PC-9 (cell line): ENCODE measurements at regions not wholly inside any gene's neighbourhood (a gene's known extent, or its start where the extent isn't known, plus 50 kb on each side); places are given as distances from the start of the nearest gene placed in this dataset.

Experiments used
- BruUV-seq: library from RNA; stranded (reverse); fragments of 400-500 nt; replicated peaks from 2 replicates; lab custom pipeline; 2021; lab: Mats Ljungman, UMichigan
- CTCF ChIA-PET: fragments of 300-600 bp; sonication (Branson Sonifier 250); formaldehyde crosslinking; loops from one replicate; lab custom pipeline; 2022; ENCODE audit warnings: antibody characterized with exemption; lab: Charles Lee
- POLR2A ChIA-PET: fragments of 300-600 bp; sonication (Branson Sonifier 250); formaldehyde crosslinking; loops from one replicate; lab custom pipeline; 2022; ENCODE audit warnings: antibody characterized with exemption; ENCODE audit not compliant: unreplicated experiment; lab: Charles Lee
- DNase-seq, 2 experiments: peaks; one replicate each; pipeline versions ENCODE4 v3.0.0 to v3.0.0-alpha.2; 2015 to 2022; ENCODE audit warnings: mixed read lengths in 1 of 2
- H2AFZ ChIP-seq: fragments of 200-600 bp; sonication (generic); 2 replicates; pipeline ENCODE4 v1.8.1; 2017; ENCODE audit warnings: antibody characterized with exemption
- H3F3A ChIP-seq: fragments of 200-600 bp; sonication (generic); 2 replicates; pipeline ENCODE4 v1.8.1; 2017; ENCODE audit warnings: antibody characterized with exemption, mild to moderate bottlenecking, low read depth; ENCODE audit not compliant: insufficient read depth
- H3K27ac ChIP-seq: fragments of 200-600 bp; sonication (generic); 2 replicates; pipeline ENCODE4 v1.6.1; 2016; ENCODE audit warnings: mixed run types
- H3K27me3 ChIP-seq: fragments of 200-600 bp; sonication (generic); 2 replicates; pipeline ENCODE4 v1.6.1; 2016; ENCODE audit warnings: low read depth, mixed run types; ENCODE audit not compliant: insufficient read depth
- H3K36me3 ChIP-seq: fragments of 200-600 bp; sonication (generic); 2 replicates; pipeline ENCODE4 v1.6.1; 2016; ENCODE audit warnings: low read depth, mixed run types
- H3K4me1 ChIP-seq: fragments of 200-600 bp; sonication (generic); replicated peaks from 2 replicates; pipeline ENCODE4 v1.6.1; 2016; ENCODE audit warnings: mixed run types; ENCODE audit not compliant: insufficient read depth
- H3K4me2 ChIP-seq: fragments of 200-600 bp; sonication (generic); 2 replicates; pipeline ENCODE4 v1.6.1; 2017; ENCODE audit warnings: mixed run types
- H3K4me3 ChIP-seq: fragments of 200-600 bp; sonication (generic); 2 replicates; pipeline ENCODE4 v1.6.1; 2016; ENCODE audit warnings: mixed run types
- H3K79me2 ChIP-seq: fragments of 200-600 bp; sonication (generic); 2 replicates; pipeline ENCODE4 v1.6.1; 2017; ENCODE audit warnings: low read depth, mixed run types
- H3K9me2 ChIP-seq: fragments of 200-600 bp; sonication (generic); 2 replicates; pipeline ENCODE4 v1.8.1; 2017; ENCODE audit warnings: mild to moderate bottlenecking; ENCODE audit not compliant: insufficient read depth
- H3K9me3 ChIP-seq: fragments of 200-600 bp; sonication (generic); 2 replicates; pipeline ENCODE4 v1.8.1; 2016; ENCODE audit warnings: low read depth; ENCODE audit not compliant: insufficient read depth
- H4K20me1 ChIP-seq: fragments of 200-600 bp; sonication (generic); 2 replicates; pipeline ENCODE4 v1.8.1; 2017; ENCODE audit not compliant: insufficient read depth
- EZH2 ChIP-seq: fragments of 200-600 bp; sonication (generic); IDR thresholded peaks from 2 replicates; pipeline ENCODE4 v1.8.0; 2017; ENCODE audit warnings: antibody characterized with exemption, low read depth
- intact Hi-C: fragments of 100-400 bp; cut with micrococcal nuclease; formaldehyde crosslinking; loops from one replicate; pipeline ENCODE4 v1.10.0; 2022; ENCODE audit not compliant: unreplicated experiment
- TF ChIP-seq, protein P1 (sequence below): fragments of 200-600 bp; sonication (generic); conservative IDR thresholded peaks from 2 replicates; pipeline ENCODE4 v1.6.1; 2017; ENCODE audit warnings: mixed run types, antibody characterized with exemption, mild to moderate bottlenecking, moderate library complexity

DNA sequence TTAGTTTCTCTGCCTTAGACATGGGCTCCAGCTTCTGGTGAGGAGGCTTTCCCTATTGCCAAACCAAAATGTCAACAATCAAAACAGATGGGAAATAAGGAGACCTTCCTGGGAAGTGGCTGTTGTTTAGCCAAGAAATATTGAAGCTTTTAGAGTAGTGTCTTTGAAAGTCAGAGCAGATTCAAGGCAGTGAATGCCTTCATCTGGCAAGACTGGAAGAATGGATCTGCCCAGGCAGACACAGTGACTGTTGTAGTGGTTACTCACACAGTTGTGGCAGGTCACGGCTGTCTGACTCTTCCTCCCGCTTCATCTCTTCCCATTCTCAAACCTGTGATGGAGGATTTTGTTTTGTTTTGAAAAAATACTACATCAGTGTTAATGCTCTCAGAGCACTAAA lies 154.1 kb upstream of the ADO start:
- intact Hi-C loops: no loop called here
- H3K36me3 ChIP-seq: no peaks in the 10 kb centered on the region
- no peak overlapping the region for H3K4me2 ChIP-seq
- CTCF ChIA-PET: no interaction called here
- DNase-seq: no peak
- H3K79me2 ChIP-seq: no peaks in the 10 kb centered on the region
- H3K4me1 ChIP-seq: no peaks in the 10 kb centered on the region
- no peaks in the 10 kb centered on the region; the same call in 1 of the 2 replicates for H3K9me2 ChIP-seq
- no peak overlapping the region for H3K27ac ChIP-seq
- no peaks in the 10 kb centered on the region for H4K20me1 ChIP-seq
- H3F3A ChIP-seq: no peaks in the 10 kb centered on the region
- 0 out of 2 replicates have a peak, but pooled peaks cover 3% of the 10 kb centered on the region for H3K9me3 ChIP-seq
- BruUV-seq: no TSS peak
- no peak for TF ChIP-seq EZH2
- TF ChIP-seq, protein P1, sequence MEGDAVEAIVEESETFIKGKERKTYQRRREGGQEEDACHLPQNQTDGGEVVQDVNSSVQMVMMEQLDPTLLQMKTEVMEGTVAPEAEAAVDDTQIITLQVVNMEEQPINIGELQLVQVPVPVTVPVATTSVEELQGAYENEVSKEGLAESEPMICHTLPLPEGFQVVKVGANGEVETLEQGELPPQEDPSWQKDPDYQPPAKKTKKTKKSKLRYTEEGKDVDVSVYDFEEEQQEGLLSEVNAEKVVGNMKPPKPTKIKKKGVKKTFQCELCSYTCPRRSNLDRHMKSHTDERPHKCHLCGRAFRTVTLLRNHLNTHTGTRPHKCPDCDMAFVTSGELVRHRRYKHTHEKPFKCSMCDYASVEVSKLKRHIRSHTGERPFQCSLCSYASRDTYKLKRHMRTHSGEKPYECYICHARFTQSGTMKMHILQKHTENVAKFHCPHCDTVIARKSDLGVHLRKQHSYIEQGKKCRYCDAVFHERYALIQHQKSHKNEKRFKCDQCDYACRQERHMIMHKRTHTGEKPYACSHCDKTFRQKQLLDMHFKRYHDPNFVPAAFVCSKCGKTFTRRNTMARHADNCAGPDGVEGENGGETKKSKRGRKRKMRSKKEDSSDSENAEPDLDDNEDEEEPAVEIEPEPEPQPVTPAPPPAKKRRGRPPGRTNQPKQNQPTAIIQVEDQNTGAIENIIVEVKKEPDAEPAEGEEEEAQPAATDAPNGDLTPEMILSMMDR: no peak
- H2AFZ ChIP-seq: no peak overlapping the region
- H3K27me3 ChIP-seq: no peaks in the 10 kb centered on the region
- POLR2A ChIA-PET: no interaction called here
- no peak overlapping the region for H3K4me3 ChIP-seq

DNA sequence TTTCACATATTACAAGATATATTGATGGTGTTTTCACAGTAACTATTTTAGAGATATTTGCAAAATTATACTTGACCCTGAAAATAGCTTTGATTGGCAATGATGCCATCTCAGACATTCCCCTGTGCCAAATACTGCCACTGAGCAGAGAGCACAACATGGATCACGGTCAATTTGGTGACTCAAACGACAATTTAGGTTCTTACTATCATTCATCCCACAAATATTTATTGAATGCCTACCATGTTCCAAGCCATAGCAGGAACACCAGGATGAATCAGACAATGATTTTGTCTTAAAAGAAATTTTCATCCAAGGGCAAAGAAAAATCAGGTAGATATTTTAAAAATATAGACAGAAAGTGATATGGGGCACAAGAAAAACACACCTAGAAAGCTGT lies 153.2 kb upstream of the ADO start:
- H2AFZ ChIP-seq: no peak overlapping the region
- H3K27me3 ChIP-seq: no peaks in the 10 kb centered on the region
- H3K4me1 ChIP-seq: no peaks in the 10 kb centered on the region
- H3K4me2 ChIP-seq: no peak overlapping the region
- no peaks in the 10 kb centered on the region for H3K36me3 ChIP-seq
- no peak overlapping the region for H3K27ac ChIP-seq
- H3K9me3 ChIP-seq: 0 out of 2 replicates have a peak, but pooled peaks cover 3% of the 10 kb centered on the region
- TF ChIP-seq, protein P1: no peak
- TF ChIP-seq EZH2: no peak
- BruUV-seq: no TSS peak
- no peak overlapping the region for H3K4me3 ChIP-seq
- POLR2A ChIA-PET: no interaction called here
- no peaks in the 10 kb centered on the region for H3K79me2 ChIP-seq
- CTCF ChIA-PET: no interaction called here
- H4K20me1 ChIP-seq: no peaks in the 10 kb centered on the region
- no peaks in the 10 kb centered on the region; the same call in 1 of the 2 replicates for H3K9me2 ChIP-seq
- intact Hi-C loops: no loop called here
- H3F3A ChIP-seq: no peaks in the 10 kb centered on the region
- DNase-seq: no peak

DNA sequence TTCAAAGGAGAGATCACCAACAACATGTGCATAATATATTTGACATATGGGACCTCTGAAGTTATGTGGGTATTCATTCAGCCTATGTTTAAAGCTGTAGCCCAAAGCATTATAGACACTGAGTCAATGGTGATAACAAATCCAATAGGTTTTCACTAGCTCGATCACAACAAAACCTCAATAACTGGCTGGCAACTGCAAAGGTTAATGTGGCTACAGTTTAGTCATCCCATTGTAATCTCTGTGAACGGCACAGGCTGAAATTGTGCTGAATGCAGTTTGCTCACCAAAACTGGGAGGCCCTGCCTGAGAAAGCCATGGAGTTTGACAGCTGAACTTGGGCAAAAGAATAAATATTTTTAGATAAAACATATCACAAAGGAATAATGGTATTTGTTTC lies 152.4 kb upstream of the ADO start:
- Histone ChIP-seq H3K9me2 (no peaks in the 10 kb centered on the region; the same call in 1 of the 2 replicates), H3K36me3 (no peaks in the 10 kb centered on the region), H3K4me1 (no peaks in the 10 kb centered on the region), H3K27ac (no peak overlapping the region), H3K4me2 (no peak overlapping the region), H3K9me3 (0 out of 2 replicates have a peak, but pooled peaks cover 3% of the 10 kb centered on the region), H3K79me2 (no peaks in the 10 kb centered on the region), H3F3A (no peaks in the 10 kb centered on the region), H4K20me1 (no peaks in the 10 kb centered on the region), H3K27me3 (no peaks in the 10 kb centered on the region), H2AFZ (no peak overlapping the region), H3K4me3 (no peak overlapping the region)
- no TSS peak for BruUV-seq
- ChIA-PET CTCF (no interaction called here), POLR2A (no interaction called here)
- TF ChIP-seq EZH2: no peak
- DNase-seq: no peak
- intact Hi-C loops: no loop called here

DNA sequence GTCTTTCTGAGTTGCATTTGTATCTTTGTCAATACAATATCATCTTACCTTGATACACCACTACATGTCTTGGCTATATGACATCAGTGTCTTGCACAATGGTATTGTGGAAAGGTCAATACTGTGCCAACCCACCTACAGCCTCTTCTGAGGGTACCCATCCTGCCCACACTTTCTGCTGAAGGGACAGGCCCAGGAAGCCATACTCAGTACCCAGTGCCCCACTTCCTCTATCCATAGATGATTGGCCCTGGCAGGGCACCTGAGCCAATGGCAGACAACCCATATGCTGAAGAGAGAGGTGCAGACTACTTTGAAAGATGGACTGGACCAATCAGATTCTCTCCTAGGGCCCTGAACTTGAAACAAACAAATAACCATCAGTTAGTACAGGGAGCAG lies 152.0 kb upstream of the ADO start:
- H3K79me2 ChIP-seq: no peaks in the 10 kb centered on the region
- H3K4me3 ChIP-seq: no peak overlapping the region
- no peak for DNase-seq
- no peak overlapping the region for H2AFZ ChIP-seq
- H3K4me1 ChIP-seq: no peaks in the 10 kb centered on the region
- 0 out of 2 replicates have a peak, but pooled peaks cover 3% of the 10 kb centered on the region for H3K9me3 ChIP-seq
- H3K27me3 ChIP-seq: no peaks in the 10 kb centered on the region
- no peak overlapping the region for H3K4me2 ChIP-seq
- CTCF ChIA-PET: no interaction called here
- intact Hi-C loops: no loop called here
- H3K9me2 ChIP-seq: no peaks in the 10 kb centered on the region; the same call in 1 of the 2 replicates
- H3K27ac ChIP-seq: no peak overlapping the region
- POLR2A ChIA-PET: no interaction called here
- BruUV-seq: no TSS peak
- H3F3A ChIP-seq: no peaks in the 10 kb centered on the region
- no peaks in the 10 kb centered on the region for H4K20me1 ChIP-seq
- H3K36me3 ChIP-seq: no peaks in the 10 kb centered on the region
- TF ChIP-seq, protein P1: no peak
- no peak for TF ChIP-seq EZH2
